Activated naive CD4-positive, alpha-beta T cell treated with anti-CD3 and anti-CD28 coated beads, Interleukin-2, amount 50 U/mL, for 16 hours (primary cell): ENCODE measurements at regions not wholly inside any gene's neighbourhood (a gene's known extent, or its start where the extent isn't known, plus 50 kb on each side); places are given as distances from the start of the nearest gene placed in this dataset.

ENCODE experiments used
- DNase-seq: peaks from one replicate; pipeline ENCODE4 v3.0.0-alpha.2; 2020

GRCh38 chr1:208523007-208523406 lies 278.8 kb upstream of the PLXNA2 start:
- no peak for DNase-seq

DNA sequence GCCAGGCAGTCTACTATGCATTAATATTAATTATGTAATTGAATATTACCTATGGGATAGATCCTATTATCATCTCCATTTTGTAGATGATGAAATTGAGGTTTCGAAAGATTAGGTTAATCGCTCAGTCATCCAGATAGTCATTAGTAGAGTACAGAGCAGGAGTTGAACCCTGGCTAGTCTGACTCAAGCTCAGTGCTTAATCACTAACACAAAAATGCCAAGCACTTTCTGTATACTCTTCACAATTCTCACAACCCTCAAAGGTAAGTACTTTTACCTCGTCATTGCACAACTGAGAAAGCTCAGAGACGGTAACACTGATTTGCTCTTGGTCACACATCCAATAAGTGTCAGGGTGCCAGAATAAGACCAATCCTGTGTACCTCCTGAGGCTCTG lies 280.2 kb upstream of the PLXNA2 start:
- no peak for DNase-seq

GRCh38 chr1:208524925-208525324 lies 280.7 kb upstream of the PLXNA2 start:
- DNase-seq, result no peak

- no peak for DNase-seq
Measured at GRCh38 chr1:208525417-208525816, 281.2 kb upstream of the PLXNA2 start.

DNA sequence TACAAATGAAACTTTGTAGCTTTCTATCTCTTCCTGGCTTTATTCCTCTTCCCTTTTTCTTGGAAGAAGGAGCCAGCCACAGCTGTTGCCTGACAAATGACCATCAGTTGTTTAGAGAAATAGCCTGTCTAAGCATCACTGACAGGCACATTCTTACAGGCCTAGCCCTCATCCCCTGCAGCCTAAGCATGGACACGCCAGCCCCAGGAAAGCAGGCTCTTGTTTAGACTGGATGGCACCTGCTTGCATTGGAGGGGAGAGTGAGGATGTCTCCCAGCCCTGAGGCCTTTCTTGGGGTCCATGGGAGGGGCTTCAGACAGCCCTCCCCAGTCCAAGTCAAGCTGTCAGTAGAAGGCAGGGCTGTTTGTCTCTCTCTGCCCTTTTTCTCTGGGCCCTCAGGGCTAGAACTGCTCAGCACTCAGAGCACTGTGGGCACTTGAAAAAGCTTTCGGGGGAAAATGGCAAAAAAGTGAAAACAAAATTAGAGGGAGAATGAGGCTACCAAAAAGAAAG lies 282.5 kb upstream of the PLXNA2 start:
- DNase-seq, result no peak

DNA sequence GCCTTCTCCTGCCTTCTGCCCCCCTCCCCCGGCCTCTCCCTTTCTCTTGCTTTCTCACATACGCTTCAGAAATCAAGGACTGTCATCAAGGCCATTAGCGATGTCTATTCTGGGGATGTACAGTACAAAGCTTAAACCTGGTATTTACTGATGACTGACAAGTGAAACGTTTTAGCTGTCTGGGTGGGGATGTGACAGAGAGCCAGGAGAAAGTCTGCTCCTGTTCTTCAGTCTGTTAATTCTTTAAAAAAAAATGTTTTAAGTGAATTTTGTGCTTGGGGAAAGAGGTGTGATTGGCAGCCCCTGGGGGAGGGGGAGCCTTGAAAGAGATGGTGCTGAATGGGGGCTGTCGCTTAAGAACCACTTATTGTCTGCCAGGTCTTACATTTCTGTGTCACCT lies 283.0 kb upstream of the PLXNA2 start:
- DNase-seq, result no peak

DNA sequence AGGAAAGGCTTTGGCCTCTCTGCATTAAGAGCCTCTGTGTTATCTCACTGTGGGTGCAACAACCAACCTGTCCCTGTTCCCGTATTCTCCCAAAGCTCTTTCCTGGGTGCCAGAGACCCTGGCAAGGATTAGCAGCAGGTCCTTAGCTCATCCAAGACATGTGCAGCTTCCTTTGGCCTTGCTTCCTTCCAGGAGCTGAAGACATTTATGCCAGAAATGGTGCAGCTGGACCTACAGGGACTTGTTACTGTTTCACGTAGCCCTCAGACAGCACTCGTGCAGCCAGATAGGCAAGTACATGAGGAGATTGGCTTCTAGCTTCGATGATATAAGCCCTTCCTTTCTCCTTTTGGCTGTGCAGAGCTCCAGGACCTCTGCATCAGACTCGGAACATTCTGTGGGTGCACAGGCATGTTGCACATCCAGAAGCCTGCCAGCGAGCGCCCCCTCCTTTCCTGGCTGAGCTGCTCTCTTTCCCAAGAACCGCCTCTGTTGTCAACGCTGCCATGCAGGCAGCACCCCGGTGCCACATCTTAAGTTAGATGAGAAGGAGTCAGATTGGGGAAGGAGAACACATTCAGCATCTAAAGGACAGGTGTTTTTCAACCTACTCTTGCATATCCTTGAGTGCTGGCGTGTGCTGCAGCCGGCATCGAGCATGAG lies 284.5 kb upstream of the PLXNA2 start:
- DNase-seq, result no peak

- DNase-seq, result no peak
Measured at GRCh38 chr1:208531003-208531750, 287.0 kb upstream of the PLXNA2 start.

GRCh38 chr1:208533746-208534598 lies 289.8 kb upstream of the PLXNA2 start:
- no peak for DNase-seq

DNA sequence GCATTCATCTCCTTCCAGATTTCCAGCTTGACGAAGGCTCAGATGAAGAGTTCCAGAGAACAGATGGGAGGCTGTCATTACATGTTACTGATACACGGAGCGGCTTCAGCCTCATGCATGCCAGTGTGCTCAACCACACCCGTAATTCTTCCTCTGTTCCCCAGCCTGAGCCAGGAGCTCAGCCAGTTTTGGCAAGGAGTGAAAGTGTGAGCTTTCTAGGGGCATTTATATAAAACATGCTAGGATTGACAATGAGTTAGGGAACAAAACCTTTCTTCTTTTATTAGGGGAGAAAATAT lies 290.4 kb upstream of the PLXNA2 start:
- no peak for DNase-seq

- DNase-seq, result no peak
Measured at GRCh38 chr1:208534979-208535378, 290.8 kb upstream of the PLXNA2 start.

DNA sequence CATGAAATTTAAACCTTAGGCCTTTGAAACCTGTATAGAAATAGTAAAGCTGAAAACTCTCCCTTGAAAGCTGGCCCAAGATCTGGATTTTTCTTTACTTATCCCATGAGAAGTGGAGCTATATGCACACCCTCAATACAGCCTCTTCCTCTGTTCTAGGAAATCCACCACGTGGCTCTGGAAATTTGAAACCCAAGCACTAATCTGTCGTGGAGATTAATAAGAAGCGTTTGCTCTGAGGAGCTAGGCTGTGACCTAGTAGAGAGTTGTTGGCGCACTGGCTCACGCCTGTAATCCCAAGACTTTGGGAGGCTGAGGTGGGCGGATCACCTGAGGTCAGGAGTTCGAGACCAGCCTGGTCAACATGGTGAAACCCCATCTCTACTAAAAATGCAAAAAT lies 291.3 kb upstream of the PLXNA2 start:
- DNase-seq, result no peak

GRCh38 chr1:208536212-208536611 lies 292.0 kb upstream of the PLXNA2 start:
- no peak for DNase-seq

- no peak for DNase-seq
Measured at GRCh38 chr1:208537198-208537597, 293.0 kb upstream of the PLXNA2 start.

GRCh38 chr1:208538078-208538477 lies 293.9 kb upstream of the PLXNA2 start:
- DNase-seq, result no peak

GRCh38 chr1:208538587-208538986 lies 294.4 kb upstream of the PLXNA2 start:
- DNase-seq, result no peak

- DNase-seq, result no peak
Measured at GRCh38 chr1:208540724-208541123, 296.5 kb upstream of the PLXNA2 start.

DNA sequence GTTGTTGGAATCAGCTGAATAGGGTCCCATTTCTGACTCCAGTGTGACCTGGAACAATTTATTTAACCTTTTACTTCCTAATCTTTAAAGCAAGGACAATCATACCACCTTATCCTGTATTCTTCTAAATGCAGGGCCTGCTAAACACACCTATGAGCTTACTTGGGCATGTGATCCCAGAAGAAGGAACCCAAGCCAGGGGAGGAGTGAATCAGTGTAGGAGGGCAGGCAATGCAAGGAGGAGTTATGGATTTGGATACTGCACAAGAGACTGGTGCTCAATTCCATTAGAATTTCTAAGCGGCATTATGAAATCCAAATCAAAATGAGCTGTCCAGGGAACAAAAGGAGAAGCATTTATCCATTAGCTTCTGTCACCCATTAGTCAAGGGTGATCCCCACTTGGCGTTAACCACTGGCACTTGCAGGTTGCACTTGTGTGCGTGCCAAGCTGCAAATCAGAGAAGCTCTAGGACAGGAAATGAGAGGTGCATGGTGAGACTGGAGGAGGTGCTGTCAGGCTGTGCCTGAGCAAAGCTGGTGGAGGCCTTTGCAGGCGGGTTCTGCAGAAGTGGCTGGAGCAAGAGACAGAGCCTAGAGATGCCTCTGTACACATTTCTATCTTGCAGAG lies 297.2 kb upstream of the PLXNA2 start:
- no peak for DNase-seq

GRCh38 chr1:208542309-208542708 lies 298.1 kb upstream of the PLXNA2 start:
- DNase-seq, result no peak

- no peak for DNase-seq
Measured at GRCh38 chr1:208544053-208544452, 299.9 kb upstream of the PLXNA2 start.

DNA sequence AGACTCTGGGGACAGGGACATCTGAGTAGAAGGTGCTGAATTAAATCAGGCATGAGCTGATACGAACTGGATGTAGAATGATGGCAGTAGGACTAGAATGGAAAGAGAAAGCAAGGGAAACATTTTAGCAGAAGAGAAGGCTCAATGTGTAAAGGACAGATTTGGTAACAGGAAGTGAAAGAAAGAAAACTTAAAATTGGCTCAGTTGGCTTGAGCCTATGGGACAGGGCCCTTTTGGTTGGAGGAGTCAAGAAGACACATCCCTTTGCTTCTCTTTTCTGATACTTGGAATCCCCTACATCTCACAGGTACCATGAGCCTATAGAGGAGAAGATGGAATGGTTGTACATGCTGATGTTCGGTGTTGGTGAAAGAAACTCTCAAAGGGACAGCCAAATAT lies 300.6 kb upstream of the PLXNA2 start:
- no peak for DNase-seq

DNA sequence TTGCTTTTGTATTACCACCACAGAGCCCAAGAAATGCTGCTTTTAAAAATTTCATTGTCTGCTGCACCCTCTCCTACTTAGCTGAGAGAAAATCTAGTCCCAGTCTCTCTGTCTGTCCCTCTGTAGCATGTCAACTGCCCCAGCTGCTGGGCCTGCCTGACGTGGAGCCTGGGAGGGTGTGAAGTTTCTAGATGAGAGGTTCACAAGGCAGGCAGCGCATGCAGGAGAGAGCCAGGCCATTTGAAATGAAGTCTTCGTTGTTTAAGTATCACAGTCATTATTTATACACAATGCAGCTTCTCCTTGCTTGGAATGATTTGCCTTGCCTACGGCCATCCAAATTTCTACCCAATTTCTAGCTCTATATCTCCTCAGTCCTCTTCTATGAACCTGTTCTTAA lies 306.8 kb upstream of the PLXNA2 start:
- DNase-seq, result no peak

GRCh38 chr1:208551633-208552320 lies 307.6 kb upstream of the PLXNA2 start:
- no peak for DNase-seq
